Endothelial cell of umbilical vein (primary cell): ENCODE measurements at regions not wholly inside any gene's neighbourhood (a gene's known extent, or its start where the extent isn't known, plus 50 kb on each side); places are given as distances from the start of the nearest gene placed in this dataset.

ENCODE experiments used
- EZH2 ChIP-seq: IDR thresholded peaks from 2 replicates; pipeline ENCODE4 v1.6.1; 2012; ENCODE audit warnings: borderline replicate concordance, low read depth, mild to moderate bottlenecking, moderate library complexity, low read length, inconsistent platforms; ENCODE audit not compliant: severe bottlenecking
- GATA2 ChIP-seq: IDR thresholded peaks from 2 replicates; pipeline ENCODE4 v1.7.0; 2011; ENCODE audit warnings: low read depth, mild to moderate bottlenecking, moderate library complexity, mixed read lengths, low read length; ENCODE audit not compliant: insufficient read length, insufficient read depth
- JUN ChIP-seq: IDR thresholded peaks from 2 replicates; pipeline ENCODE4 v1.6.1; 2011; ENCODE audit warnings: borderline replicate concordance, low read depth; ENCODE audit not compliant: insufficient read length, insufficient read depth
- POLR2A ChIP-seq: IDR thresholded peaks from 2 replicates; pipeline ENCODE4 v1.6.1; 2012; ENCODE audit warnings: low read depth, mild to moderate bottlenecking, control low read depth, low read length
- POLR2AphosphoS5 ChIP-seq: IDR thresholded peaks from 2 replicates; pipeline ENCODE4 v1.6.1; 2012; ENCODE audit warnings: low read depth, mild to moderate bottlenecking, control low read depth, low read length, moderate library complexity; ENCODE audit not compliant: insufficient read depth
- TF ChIP-seq, protein P1 (sequence below), 2 donors: IDR thresholded peaks; 1 replicate in 1 of 2; 2 replicates in 1 of 2; pipeline ENCODE4 v1.5.1; 2011; ENCODE audit warnings: low read length in 2 of 2, mild to moderate bottlenecking in 2 of 2, moderate library complexity in 2 of 2, control low read depth in 1 of 2, inconsistent platforms in 1 of 2, low read depth in 1 of 2; ENCODE audit not compliant: insufficient read depth in 1 of 2; ENCODE audit errors: extremely low read depth in 1 of 2
- TF ChIP-seq, protein P2 (sequence below): IDR thresholded peaks from 2 replicates; pipeline ENCODE4 v1.6.1; 2011; ENCODE audit not compliant: insufficient read depth, insufficient read length

DNA sequence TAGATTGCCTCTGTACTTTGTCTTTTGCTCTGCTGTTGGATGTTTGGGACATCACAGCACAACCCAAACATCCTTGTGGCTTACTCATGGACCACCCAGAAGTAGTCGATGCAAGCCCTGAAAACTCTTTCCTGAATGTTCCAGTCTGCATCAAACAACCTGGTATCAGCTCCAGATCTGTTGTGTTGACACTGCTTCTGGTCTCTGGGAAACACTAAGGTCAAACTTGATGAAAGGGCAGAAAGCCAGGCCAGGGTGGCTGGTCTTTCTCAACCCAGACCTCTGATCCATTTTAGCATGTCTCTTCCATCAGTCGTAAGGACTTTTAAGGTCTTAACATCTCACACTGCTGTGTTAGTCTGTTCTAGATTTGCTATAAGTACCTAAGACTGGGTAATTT, 265.7 kb downstream of the ZNF536 start:
- no peak for TF ChIP-seq POLR2A
- TF ChIP-seq, protein P1, sequence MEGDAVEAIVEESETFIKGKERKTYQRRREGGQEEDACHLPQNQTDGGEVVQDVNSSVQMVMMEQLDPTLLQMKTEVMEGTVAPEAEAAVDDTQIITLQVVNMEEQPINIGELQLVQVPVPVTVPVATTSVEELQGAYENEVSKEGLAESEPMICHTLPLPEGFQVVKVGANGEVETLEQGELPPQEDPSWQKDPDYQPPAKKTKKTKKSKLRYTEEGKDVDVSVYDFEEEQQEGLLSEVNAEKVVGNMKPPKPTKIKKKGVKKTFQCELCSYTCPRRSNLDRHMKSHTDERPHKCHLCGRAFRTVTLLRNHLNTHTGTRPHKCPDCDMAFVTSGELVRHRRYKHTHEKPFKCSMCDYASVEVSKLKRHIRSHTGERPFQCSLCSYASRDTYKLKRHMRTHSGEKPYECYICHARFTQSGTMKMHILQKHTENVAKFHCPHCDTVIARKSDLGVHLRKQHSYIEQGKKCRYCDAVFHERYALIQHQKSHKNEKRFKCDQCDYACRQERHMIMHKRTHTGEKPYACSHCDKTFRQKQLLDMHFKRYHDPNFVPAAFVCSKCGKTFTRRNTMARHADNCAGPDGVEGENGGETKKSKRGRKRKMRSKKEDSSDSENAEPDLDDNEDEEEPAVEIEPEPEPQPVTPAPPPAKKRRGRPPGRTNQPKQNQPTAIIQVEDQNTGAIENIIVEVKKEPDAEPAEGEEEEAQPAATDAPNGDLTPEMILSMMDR (IDR thresholded peaks at IDR 0.05; ENCODE audit: extremely low read depth in 1 of 2, insufficient read depth in 1 of 2, low read depth in 1 of 2, low read length in 2 of 2), result no peak
- no peak for TF ChIP-seq JUN
- TF ChIP-seq EZH2, result no peak
- no peak for TF ChIP-seq GATA2
- TF ChIP-seq, protein P2, sequence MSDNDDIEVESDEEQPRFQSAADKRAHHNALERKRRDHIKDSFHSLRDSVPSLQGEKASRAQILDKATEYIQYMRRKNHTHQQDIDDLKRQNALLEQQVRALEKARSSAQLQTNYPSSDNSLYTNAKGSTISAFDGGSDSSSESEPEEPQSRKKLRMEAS, result no peak
- TF ChIP-seq POLR2AphosphoS5, result no peak
